WTC11 (cell line): ENCODE measurements at regions not wholly inside any gene's neighbourhood (a gene's known extent, or its start where the extent isn't known, plus 50 kb on each side); places are given as distances from the start of the nearest gene placed in this dataset.

Experiments
- CTCF ChIP-seq: fragments of 200-600 bp; IDR thresholded peaks from 2 replicates; pipeline ENCODE4 v1.8.0; 2022; ENCODE audit warnings: antibody characterized with exemption
- FOXJ3 ChIP-seq: sonication (generic); formaldehyde crosslinking; IDR thresholded peaks from 2 replicates; pipeline ENCODE4 v1.9.0; 2021; ENCODE audit warnings: missing genetic modification reagents, mild to moderate bottlenecking, borderline replicate concordance
- JUN ChIP-seq: sonication (generic); formaldehyde crosslinking; IDR thresholded peaks from 2 replicates; pipeline ENCODE4 v1.8.0; 2023; ENCODE audit warnings: mild to moderate bottlenecking, missing genetic modification reagents
- NFE2L1 ChIP-seq: sonication (generic); formaldehyde crosslinking; IDR thresholded peaks from 2 replicates; pipeline ENCODE4 v1.8.1; 2023; ENCODE audit warnings: missing genetic modification reagents
- ZNF423 ChIP-seq: fragments of 250-450 bp; sonication (Bioruptor Pico); IDR thresholded peaks from 2 replicates; pipeline ENCODE4 v2.1.2; 2022; ENCODE audit warnings: mild to moderate bottlenecking, moderate library complexity
- ZNF512 ChIP-seq: sonication (generic); formaldehyde crosslinking; IDR thresholded peaks from 2 replicates; pipeline ENCODE4 v1.8.1; 2022; ENCODE audit warnings: missing genetic modification reagents, borderline replicate concordance

GRCh38 chr1:81540216-81540615 is 260.5 kb upstream of the ADGRL2 start:
- TF ChIP-seq CTCF, result no peak
- TF ChIP-seq JUN (CRISPR knock-in tag), result no peak
- no peak for TF ChIP-seq FOXJ3 (CRISPR knock-in tag)
- TF ChIP-seq ZNF423 (CRISPR knock-in tag), result no peak
- TF ChIP-seq NFE2L1 (CRISPR knock-in tag), result no peak
- no peak for TF ChIP-seq ZNF512 (CRISPR knock-in tag)
